ENCODE measurements at regions not wholly inside any gene's neighbourhood (a gene's known extent, or its start where the extent isn't known, plus 50 kb on each side); places are given as distances from the start of the nearest gene placed in this dataset.

GRCh38 chr6:105867821-105868220 is 218.3 kb upstream of the PRDM1 start:
- no peaks in the 10 kb centered on the region for H3K36me3 ChIP-seq (replicated peaks in 1 of 2; ENCODE audit: control extremely low read depth in 1 of 2, control insufficient read depth in 1 of 2, extremely low read depth in 1 of 2, insufficient read depth in 2 of 2, low read length in 1 of 2)
- H4K20me1 ChIP-seq (ENCODE audit: control insufficient read depth, insufficient read depth, low read length, poor library complexity, severe bottlenecking) = no peaks in the 10 kb centered on the region
- DNase-seq = no peak
- H2AFZ ChIP-seq (ENCODE audit: insufficient read depth, low read depth, low read length, poor library complexity, severe bottlenecking) = no peak overlapping the region
- intact Hi-C loops (cut with micrococcal nuclease) = no loop called here
- no peak overlapping the region for H3K27ac ChIP-seq (ENCODE audit: low read length in 2 of 2)
- H3K4me3 Mint-ChIP-seq = no peak overlapping the region
- H3K4me1 Mint-ChIP-seq = peaks cover 48% of the 10 kb centered on the region
- no peaks in the 10 kb centered on the region for H3K9me3 Mint-ChIP-seq (ENCODE audit: insufficient read depth)
- TF ChIP-seq CTCF (IDR thresholded peaks at IDR 0.05) (no peak), EZH2 (IDR thresholded peaks at IDR 0.05; ENCODE audit: borderline replicate concordance, insufficient read depth, low read depth, low read length, poor library complexity, severe bottlenecking) (no peak)
- 100% methylated on average over 1 of the region's 2 CpGs for WGBS (ENCODE audit: insufficient coverage)
- peak overlapping the region; percentile 8 for H3K27ac Mint-ChIP-seq
- peaks cover 3% of the 10 kb centered on the region for H3K27me3 Mint-ChIP-seq
- no peaks in the 10 kb centered on the region for H3K27me3 ChIP-seq (replicated peaks in 1 of 4; ENCODE audit: control extremely low read depth in 1 of 4, control insufficient read depth in 3 of 4, insufficient read depth in 4 of 4, low read length in 3 of 4)
- ChIA-PET CTCF (no interaction called here), POLR2A (no interaction called here)
- H3K79me2 ChIP-seq (ENCODE audit: control insufficient read depth, insufficient read depth, low read length) = peaks cover 9% of the 10 kb centered on the region
- no peak overlapping the region for H3K4me3 ChIP-seq (ENCODE audit: control extremely low read depth in 1 of 5, extremely low read depth in 1 of 5, insufficient read depth in 1 of 5, low read depth in 2 of 5, low read length in 4 of 5)
- no peak overlapping the region for H3K9ac ChIP-seq (ENCODE audit: low read length)
- H3K9me3 ChIP-seq (ENCODE audit: control extremely low read depth in 1 of 3, control insufficient read depth in 2 of 3, insufficient read depth in 1 of 3, low read length in 2 of 3) = no peaks in the 10 kb centered on the region
- H3K4me1 ChIP-seq (ENCODE audit: control insufficient read depth in 2 of 2, insufficient read depth in 2 of 2, low read length in 2 of 2) = peaks cover 37 to 56% of the 10 kb centered on the region in 2 donors
- no peak for ATAC-seq (ENCODE audit: low read depth)
- no peak overlapping the region for H3K4me2 ChIP-seq (replicated peaks; ENCODE audit: low read depth, low read length, poor library complexity, severe bottlenecking)

- TF ChIP-seq EZH2 (IDR thresholded peaks at IDR 0.05; ENCODE audit: borderline replicate concordance, insufficient read depth, low read depth, low read length, poor library complexity, severe bottlenecking) (no peak), CTCF (IDR thresholded peaks at IDR 0.05) (no peak)
- no peak overlapping the region for H3K27ac Mint-ChIP-seq
- ATAC-seq (ENCODE audit: low read depth) (peak; percentile 24), DNase-seq (no peak)
- intact Hi-C loops (cut with micrococcal nuclease) = no loop called here
- Histone ChIP-seq H3K4me2 (replicated peaks; ENCODE audit: low read depth, low read length, poor library complexity, severe bottlenecking) (no peak overlapping the region), H4K20me1 (ENCODE audit: control insufficient read depth, insufficient read depth, low read length, poor library complexity, severe bottlenecking) (no peaks in the 10 kb centered on the region), H3K27me3 (replicated peaks in 1 of 4; ENCODE audit: control extremely low read depth in 1 of 4, control insufficient read depth in 3 of 4, insufficient read depth in 4 of 4, low read length in 3 of 4) (no peaks in the 10 kb centered on the region), H2AFZ (ENCODE audit: insufficient read depth, low read depth, low read length, poor library complexity, severe bottlenecking) (no peak overlapping the region), H3K36me3 (replicated peaks in 1 of 2; ENCODE audit: control extremely low read depth in 1 of 2, control insufficient read depth in 1 of 2, extremely low read depth in 1 of 2, insufficient read depth in 2 of 2, low read length in 1 of 2) (no peaks in the 10 kb centered on the region), H3K4me3 (ENCODE audit: control extremely low read depth in 1 of 5, extremely low read depth in 1 of 5, insufficient read depth in 1 of 5, low read depth in 2 of 5, low read length in 4 of 5) (no peak overlapping the region), H3K9ac (ENCODE audit: low read length) (no peak overlapping the region), H3K27ac (ENCODE audit: low read length in 2 of 2) (no peak overlapping the region), H3K79me2 (ENCODE audit: control insufficient read depth, insufficient read depth, low read length) (peaks cover 9% of the 10 kb centered on the region), H3K9me3 (ENCODE audit: control extremely low read depth in 1 of 3, control insufficient read depth in 2 of 3, insufficient read depth in 1 of 3, low read length in 2 of 3) (no peaks in the 10 kb centered on the region), H3K4me1 (ENCODE audit: control insufficient read depth in 2 of 2, insufficient read depth in 2 of 2, low read length in 2 of 2) (peaks cover 37 to 62% of the 10 kb centered on the region in 2 donors)
- WGBS (ENCODE audit: insufficient coverage) = 71% methylated on average over 5 of the region's 5 CpGs
- ChIA-PET POLR2A (no interaction called here), CTCF (no interaction called here)
- no peak overlapping the region for H3K4me3 Mint-ChIP-seq
- H3K4me1 Mint-ChIP-seq = peaks cover 54% of the 10 kb centered on the region
- peaks cover under 1% of the 10 kb centered on the region for H3K27me3 Mint-ChIP-seq
- H3K9me3 Mint-ChIP-seq (ENCODE audit: insufficient read depth) = no peaks in the 10 kb centered on the region
Observed at GRCh38 chr6:105867277-105867676, 218.9 kb upstream of the PRDM1 start.
